ENCODE measurements at regions not wholly inside any gene's neighbourhood (a gene's known extent, or its start where the extent isn't known, plus 50 kb on each side); places are given as distances from the start of the nearest gene placed in this dataset.

- no peak for TF ChIP-seq POLR2AphosphoS5 (IDR thresholded peaks at IDR 0.05; ENCODE audit: low read depth, low read length)
- TF ChIP-seq POLR2A (IDR thresholded peaks at IDR 0.05; ENCODE audit: low read depth, low read length), result no peak
- no peak for TF ChIP-seq TAF1 (IDR thresholded peaks at IDR 0.05; ENCODE audit: borderline replicate concordance, low read depth, low read length)
Observed at GRCh38 chr5:98514215-98514614, 259.2 kb upstream of the RGMB start.

All from GM12892 (cell line).